ENCODE measurements at regions not wholly inside any gene's neighbourhood (a gene's known extent, or its start where the extent isn't known, plus 50 kb on each side); places are given as distances from the start of the nearest gene placed in this dataset.

GRCh38 chr6:120908767-120909166 lies 425.5 kb downstream of the TBC1D32 start:
- H4K8ac ChIP-seq (replicated peaks; ENCODE audit: insufficient read length, low read depth, low read length) = no peak overlapping the region
- DNase-seq = no peak
- no peak overlapping the region for H3K23ac ChIP-seq (ENCODE audit: insufficient read length, low read depth, low read length)
- H3K27me3 Mint-ChIP-seq (ENCODE audit: low read depth) = no peaks in the 10 kb centered on the region
- no peak overlapping the region for H3K9ac ChIP-seq (ENCODE audit: extremely low read depth, insufficient read length, low read length)
- no peak overlapping the region for H3K18ac ChIP-seq (ENCODE audit: insufficient read length, low read depth, low read length)
- H2BK15ac ChIP-seq (ENCODE audit: low read depth, low read length) = no peak overlapping the region
- H3K4me2 ChIP-seq (ENCODE audit: insufficient read depth, insufficient read length, low read length) = no peak overlapping the region
- no peak overlapping the region for H3K27ac ChIP-seq (ENCODE audit: insufficient read length, low read depth, low read length)
- H3K9me3 Mint-ChIP-seq = no peaks in the 10 kb centered on the region
- no peak overlapping the region for H4K91ac ChIP-seq (ENCODE audit: insufficient read length, low read depth, low read length)
- H3K4ac ChIP-seq (ENCODE audit: low read depth, low read length) = no peak overlapping the region
- no peaks in the 10 kb centered on the region for H4K20me1 ChIP-seq (ENCODE audit: control insufficient read depth, insufficient read depth, insufficient read length)
- no peaks in the 10 kb centered on the region for H3K4me1 ChIP-seq (ENCODE audit: insufficient read depth, low read length)
- no peak overlapping the region for H2BK20ac ChIP-seq (ENCODE audit: low read depth, low read length, poor library complexity, severe bottlenecking)
- no peak overlapping the region for H2BK12ac ChIP-seq (ENCODE audit: insufficient read length, low read depth, low read length)
- H3K27ac Mint-ChIP-seq = no peak overlapping the region
- H3K14ac ChIP-seq (ENCODE audit: insufficient read depth, low read length) = no peak overlapping the region
- no peak overlapping the region for H3K4me3 Mint-ChIP-seq
- H2AFZ ChIP-seq (ENCODE audit: low read length) = no peak overlapping the region
- no peaks in the 10 kb centered on the region for H3K79me2 ChIP-seq (ENCODE audit: insufficient read depth, low read length)
- H3K27me3 ChIP-seq (ENCODE audit: insufficient read depth, low read length) = no peaks in the 10 kb centered on the region
- TF ChIP-seq CTCF (conservative IDR thresholded peaks at IDR 0.05) = no peak
- H2BK5ac ChIP-seq (ENCODE audit: insufficient read length, low read length) = no peak overlapping the region
- no peaks in the 10 kb centered on the region for H3K79me1 ChIP-seq (ENCODE audit: insufficient read depth, low read depth, low read length, poor library complexity, severe bottlenecking)
- H3K4me1 Mint-ChIP-seq = peaks cover 0 to 4% of the 10 kb centered on the region in 2 experiments; a peak in 2 of 4 replicates
- H2BK120ac ChIP-seq (ENCODE audit: low read depth, low read length, poor library complexity, severe bottlenecking) = no peak overlapping the region
- H3K56ac ChIP-seq (ENCODE audit: insufficient read length, low read depth, low read length) = no peak overlapping the region
- H3K36me3 Mint-ChIP-seq (ENCODE audit: insufficient read depth in 1 of 3, low read depth in 3 of 3) = no peaks in the 10 kb centered on the region
- no CpG with 5 or more reads among the region's 5 CpGs for WGBS (ENCODE audit: extremely low coverage, insufficient read length, low lambda C conversion rate)
- no peak overlapping the region for H4K5ac ChIP-seq (ENCODE audit: insufficient read length, low read depth, low read length)
- H2AK5ac ChIP-seq (ENCODE audit: insufficient read length, low read length) = no peak overlapping the region
- H3K23me2 ChIP-seq (ENCODE audit: insufficient read length, low read depth, low read length, poor library complexity, severe bottlenecking) = no peaks in the 10 kb centered on the region
- no peaks in the 10 kb centered on the region for H3K9me3 ChIP-seq (ENCODE audit: control insufficient read depth, low read depth, low read length)
- H3T11ph ChIP-seq (ENCODE audit: low read length) = no peak overlapping the region

All from H9 (cell line).